NCI-H748 (cell line): ENCODE measurements at regions not wholly inside any gene's neighbourhood (a gene's known extent, or its start where the extent isn't known, plus 50 kb on each side); places are given as distances from the start of the nearest gene placed in this dataset.
A peak's percentile ranks its signal among the peaks of the same experiment; 100 is the strongest.

Experiments used
- DNase-seq: peaks from one replicate; lab custom pipeline; 2025; ENCODE audit not compliant: unreplicated experiment; lab: John Stamatoyannopoulos, UW

- DNase-seq: no peak
Measured at GRCh38 chr2:118699447-118700175, 147.8 kb downstream of the EN1 start.

- DNase-seq: no peak
Measured at GRCh38 chr2:118698564-118698963, 148.9 kb downstream of the EN1 start.

- no peak for DNase-seq
Measured at GRCh38 chr2:118697781-118698180, 149.7 kb downstream of the EN1 start.

GRCh38 chr2:118696786-118697465 lies 150.5 kb downstream of the EN1 start:
- peak; percentile 7 for DNase-seq

GRCh38 chr2:118693287-118693822 lies 154.1 kb downstream of the EN1 start:
- no peak for DNase-seq

GRCh38 chr2:118689874-118690273 lies 157.6 kb downstream of the EN1 start:
- no peak for DNase-seq

- no peak for DNase-seq
Measured at GRCh38 chr2:118689456-118689855, 158.0 kb downstream of the EN1 start.

- no peak for DNase-seq
Measured at GRCh38 chr2:118689033-118689432, 158.4 kb downstream of the EN1 start.

- DNase-seq: no peak
Measured at GRCh38 chr2:118687698-118688097, 159.8 kb downstream of the EN1 start.

- DNase-seq: no peak
Measured at GRCh38 chr2:118687192-118687591, 160.3 kb downstream of the EN1 start.

- no peak for DNase-seq
Measured at GRCh38 chr2:118686346-118686745, 161.1 kb downstream of the EN1 start.

GRCh38 chr2:118683460-118683859 lies 164.0 kb downstream of the EN1 start:
- no peak for DNase-seq

GRCh38 chr2:118678985-118679384 lies 168.5 kb downstream of the EN1 start:
- no peak for DNase-seq

GRCh38 chr2:118677546-118677945 lies 169.9 kb downstream of the EN1 start:
- no peak for DNase-seq

GRCh38 chr2:118675531-118675930 lies 171.9 kb downstream of the EN1 start:
- no peak for DNase-seq

- no peak for DNase-seq
Measured at GRCh38 chr2:118672571-118673158, 174.8 kb downstream of the EN1 start.

GRCh38 chr2:118671701-118672454 lies 175.6 kb downstream of the EN1 start:
- DNase-seq: no peak

GRCh38 chr2:118670838-118671237 lies 176.6 kb downstream of the EN1 start:
- no peak for DNase-seq

- DNase-seq: no peak
Measured at GRCh38 chr2:118670276-118670675, 177.2 kb downstream of the EN1 start.

- DNase-seq: no peak
Measured at GRCh38 chr2:118669654-118670053, 177.8 kb downstream of the EN1 start.
